ENCODE measurements at regions not wholly inside any gene's neighbourhood (a gene's known extent, or its start where the extent isn't known, plus 50 kb on each side); places are given as distances from the start of the nearest gene placed in this dataset.

DNA sequence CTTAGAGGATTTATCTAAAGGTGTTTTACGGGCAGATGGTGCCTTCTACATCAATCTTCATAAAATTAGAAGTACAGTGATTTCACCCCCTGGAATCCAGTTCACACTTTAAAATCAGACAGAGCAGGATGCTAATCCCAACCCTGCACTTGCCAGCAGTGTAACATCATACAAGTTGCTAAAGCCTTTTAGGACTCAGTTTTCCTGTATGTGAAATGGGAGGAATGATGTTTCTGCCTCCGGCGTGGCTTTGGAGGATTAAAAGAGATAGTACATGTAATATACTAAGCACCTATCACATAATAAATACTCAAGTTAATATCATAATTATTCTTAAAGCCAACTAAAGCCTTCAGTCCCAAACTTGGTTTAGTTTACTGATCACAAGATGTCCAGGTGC is 257.2 kb upstream of the THBS1 start:
- no peaks in the 10 kb centered on the region for H3K27me3 ChIP-seq (ENCODE audit: insufficient read depth, low read length)
- TF ChIP-seq, protein P1, sequence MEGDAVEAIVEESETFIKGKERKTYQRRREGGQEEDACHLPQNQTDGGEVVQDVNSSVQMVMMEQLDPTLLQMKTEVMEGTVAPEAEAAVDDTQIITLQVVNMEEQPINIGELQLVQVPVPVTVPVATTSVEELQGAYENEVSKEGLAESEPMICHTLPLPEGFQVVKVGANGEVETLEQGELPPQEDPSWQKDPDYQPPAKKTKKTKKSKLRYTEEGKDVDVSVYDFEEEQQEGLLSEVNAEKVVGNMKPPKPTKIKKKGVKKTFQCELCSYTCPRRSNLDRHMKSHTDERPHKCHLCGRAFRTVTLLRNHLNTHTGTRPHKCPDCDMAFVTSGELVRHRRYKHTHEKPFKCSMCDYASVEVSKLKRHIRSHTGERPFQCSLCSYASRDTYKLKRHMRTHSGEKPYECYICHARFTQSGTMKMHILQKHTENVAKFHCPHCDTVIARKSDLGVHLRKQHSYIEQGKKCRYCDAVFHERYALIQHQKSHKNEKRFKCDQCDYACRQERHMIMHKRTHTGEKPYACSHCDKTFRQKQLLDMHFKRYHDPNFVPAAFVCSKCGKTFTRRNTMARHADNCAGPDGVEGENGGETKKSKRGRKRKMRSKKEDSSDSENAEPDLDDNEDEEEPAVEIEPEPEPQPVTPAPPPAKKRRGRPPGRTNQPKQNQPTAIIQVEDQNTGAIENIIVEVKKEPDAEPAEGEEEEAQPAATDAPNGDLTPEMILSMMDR (IDR thresholded peaks at IDR 0.05; ENCODE audit: extremely low read depth, low read depth, low read length) = no peak
- H3K4me3 ChIP-seq (ENCODE audit: insufficient read depth, low read length) = no peak overlapping the region
- no peak overlapping the region for H3K4me2 ChIP-seq (ENCODE audit: insufficient read depth, low read length)
- no peaks in the 10 kb centered on the region for H3K9me3 ChIP-seq (ENCODE audit: low read depth, low read length)
- no peak for DNase-seq (ENCODE audit: insufficient read length, low spot score, missing footprints)
- H3K79me2 ChIP-seq (ENCODE audit: insufficient read depth, low read length) = no peaks in the 10 kb centered on the region
- no peak overlapping the region for H2AFZ ChIP-seq (ENCODE audit: low read length)
- no peaks in the 10 kb centered on the region for H3K36me3 ChIP-seq (ENCODE audit: insufficient read depth, low read length)
- no peak overlapping the region for H3K27ac ChIP-seq (ENCODE audit: low read depth, low read length)
- H4K20me1 ChIP-seq (ENCODE audit: insufficient read depth, low read length) = no peaks in the 10 kb centered on the region
- H3K4me1 ChIP-seq (ENCODE audit: insufficient read depth, low read length) = peaks cover 7% of the 10 kb centered on the region

DNA sequence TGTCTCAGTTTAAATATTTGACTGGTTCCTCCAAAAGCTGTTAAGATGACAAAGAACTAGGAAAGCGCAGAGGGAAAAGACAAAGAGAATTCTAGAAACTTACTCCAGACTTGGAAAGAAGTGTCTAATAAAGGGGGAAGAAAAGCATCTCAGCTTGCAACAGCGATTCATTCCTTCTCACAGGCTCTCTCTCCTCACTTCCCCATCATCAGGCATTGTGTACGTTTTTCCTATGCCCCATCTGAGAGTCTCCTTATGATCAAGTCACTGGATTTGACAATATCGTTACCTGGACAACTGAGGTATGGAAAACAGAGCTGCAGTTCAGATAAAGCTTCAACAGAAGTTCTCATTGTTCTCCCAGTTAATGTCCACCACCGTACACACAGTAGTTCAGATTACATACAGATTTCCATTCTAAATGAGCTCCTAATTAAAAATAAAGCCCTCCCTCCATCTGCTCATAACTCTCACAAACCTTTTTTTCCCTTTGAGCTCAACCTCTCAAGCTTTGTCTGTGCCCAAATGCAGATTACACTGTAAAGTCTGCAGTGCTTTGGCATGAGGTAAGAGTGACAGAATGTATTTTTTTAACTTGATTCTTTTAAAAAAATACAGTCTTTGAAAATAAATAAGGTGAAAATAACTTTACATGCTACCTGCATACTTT is 254.4 kb upstream of the THBS1 start:
- Histone ChIP-seq H3K36me3 (ENCODE audit: insufficient read depth, low read length) (no peaks in the 10 kb centered on the region), H3K4me2 (ENCODE audit: insufficient read depth, low read length) (no peak overlapping the region), H3K27ac (ENCODE audit: low read depth, low read length) (no peak overlapping the region), H4K20me1 (ENCODE audit: insufficient read depth, low read length) (no peaks in the 10 kb centered on the region), H3K4me1 (ENCODE audit: insufficient read depth, low read length) (peaks cover 7% of the 10 kb centered on the region), H3K27me3 (ENCODE audit: insufficient read depth, low read length) (no peaks in the 10 kb centered on the region), H3K4me3 (ENCODE audit: insufficient read depth, low read length) (no peak overlapping the region), H3K9me3 (ENCODE audit: low read depth, low read length) (no peaks in the 10 kb centered on the region), H2AFZ (ENCODE audit: low read length) (no peak overlapping the region), H3K79me2 (ENCODE audit: insufficient read depth, low read length) (no peaks in the 10 kb centered on the region)
- no peak for DNase-seq (ENCODE audit: insufficient read length, low spot score, missing footprints)
- TF ChIP-seq, protein P1 (IDR thresholded peaks at IDR 0.05; ENCODE audit: extremely low read depth, low read depth, low read length) = no peak

DNA sequence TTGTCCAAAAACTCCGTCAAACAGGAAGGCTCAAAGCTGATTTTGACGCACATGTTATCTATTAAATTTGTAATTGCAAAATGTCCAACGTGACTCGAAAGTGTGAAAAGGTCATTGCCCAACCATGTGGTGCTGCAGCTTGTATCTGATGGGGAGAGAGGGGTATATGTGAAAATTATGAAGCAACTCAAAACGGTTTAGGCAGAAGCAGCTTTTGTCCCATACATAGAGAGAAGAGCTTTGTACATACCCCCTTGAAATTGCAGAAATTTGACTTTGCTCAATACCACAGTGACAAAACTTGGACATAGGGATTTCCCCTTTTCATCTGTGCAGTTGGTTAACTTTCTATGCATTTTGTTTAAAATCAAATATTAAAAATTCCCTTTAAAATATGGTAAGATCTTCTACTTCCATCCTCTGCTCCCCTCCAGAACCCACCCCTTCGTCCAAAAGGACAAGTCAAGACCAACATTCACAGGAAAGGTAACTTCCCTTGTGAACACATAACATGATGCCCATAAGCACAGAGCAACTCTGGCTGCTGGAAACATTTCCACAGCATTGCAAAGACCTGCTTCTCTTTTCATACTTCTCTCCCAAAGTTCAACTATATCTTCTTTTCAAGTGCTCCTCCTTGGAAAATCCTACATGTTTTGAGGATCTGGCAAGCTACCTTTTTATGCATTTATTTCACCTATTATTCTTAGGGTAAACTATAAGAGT is 253.7 kb upstream of the THBS1 start:
- Histone ChIP-seq H2AFZ (ENCODE audit: low read length) (no peak overlapping the region), H3K36me3 (ENCODE audit: insufficient read depth, low read length) (no peaks in the 10 kb centered on the region), H3K27me3 (ENCODE audit: insufficient read depth, low read length) (no peaks in the 10 kb centered on the region), H3K4me3 (ENCODE audit: insufficient read depth, low read length) (no peak overlapping the region), H3K79me2 (ENCODE audit: insufficient read depth, low read length) (no peaks in the 10 kb centered on the region), H3K9me3 (ENCODE audit: low read depth, low read length) (no peaks in the 10 kb centered on the region), H3K4me2 (ENCODE audit: insufficient read depth, low read length) (no peak overlapping the region), H3K27ac (ENCODE audit: low read depth, low read length) (no peak overlapping the region), H4K20me1 (ENCODE audit: insufficient read depth, low read length) (no peaks in the 10 kb centered on the region), H3K4me1 (ENCODE audit: insufficient read depth, low read length) (peaks cover 5% of the 10 kb centered on the region)
- TF ChIP-seq, protein P1 (IDR thresholded peaks at IDR 0.05; ENCODE audit: extremely low read depth, low read depth, low read length) = no peak
- DNase-seq (ENCODE audit: insufficient read length, low spot score, missing footprints) = no peak

GRCh38 chr15:39330061-39330460 is 250.8 kb upstream of the THBS1 start:
- no peaks in the 10 kb centered on the region for H4K20me1 ChIP-seq (ENCODE audit: insufficient read depth, low read length)
- H3K4me1 ChIP-seq (ENCODE audit: insufficient read depth, low read length) = peaks cover 7% of the 10 kb centered on the region
- H3K4me3 ChIP-seq (ENCODE audit: insufficient read depth, low read length) = no peak overlapping the region
- no peak for DNase-seq (ENCODE audit: insufficient read length, low spot score, missing footprints)
- H3K9me3 ChIP-seq (ENCODE audit: low read depth, low read length) = no peaks in the 10 kb centered on the region
- H3K27ac ChIP-seq (ENCODE audit: low read depth, low read length) = no peak overlapping the region
- H3K36me3 ChIP-seq (ENCODE audit: insufficient read depth, low read length) = no peaks in the 10 kb centered on the region
- no peaks in the 10 kb centered on the region for H3K27me3 ChIP-seq (ENCODE audit: insufficient read depth, low read length)
- H3K79me2 ChIP-seq (ENCODE audit: insufficient read depth, low read length) = no peaks in the 10 kb centered on the region
- no peak overlapping the region for H2AFZ ChIP-seq (ENCODE audit: low read length)
- TF ChIP-seq, protein P1 (IDR thresholded peaks at IDR 0.05; ENCODE audit: extremely low read depth, low read depth, low read length) = no peak
- H3K4me2 ChIP-seq (ENCODE audit: insufficient read depth, low read length) = no peak overlapping the region

All from osteoblast (primary cell).